CD4-positive, alpha-beta T cell (primary cell): ENCODE measurements at regions not wholly inside any gene's neighbourhood (a gene's known extent, or its start where the extent isn't known, plus 50 kb on each side); places are given as distances from the start of the nearest gene placed in this dataset.

Source experiments
- ATAC-seq: fragments of 200-7000 bp; cut with Tn5 transposase; one replicate; pipeline ENCODE4 v1.10.0; 2022; ENCODE audit warnings: mild to moderate bottlenecking; ENCODE audit not compliant: poor library complexity
- CTCF ChIA-PET: fragments of 350-600 bp; sonication (Branson Sonifier 250); formaldehyde crosslinking; loops from one replicate; lab custom pipeline; 2021; ENCODE audit warnings: antibody characterized with exemption, inconsistent platforms; lab: Charles Lee
- POLR2A ChIA-PET: fragments of 350-600 bp; sonication (Branson Sonifier 250); formaldehyde crosslinking; loops from one replicate; lab custom pipeline; 2021; ENCODE audit warnings: antibody characterized with exemption, inconsistent platforms; lab: Charles Lee
- DNase-seq, 14 experiments: peaks; one replicate each; pipeline ENCODE4 v3.0.0-alpha.2; 2013 to 2020; ENCODE audit warnings: mixed read lengths in 2 of 14
- H3K27ac ChIP-seq, 2 donors: one replicate each; pipeline versions ENCODE4 v1.5.1 to v1.7.0; 2013; ENCODE audit warnings: low read length in 2 of 2, low read depth in 1 of 2, mild to moderate bottlenecking in 1 of 2
- H3K27me3 ChIP-seq, 2 experiments: 1 replicate in 1 of 2; 2 replicates in 1 of 2; pipeline versions ENCODE4 v1.6.1 to v1.7.0; 2013; ENCODE audit warnings: low read length in 2 of 2, control low read depth in 1 of 2, mild to moderate bottlenecking in 1 of 2, moderate library complexity in 1 of 2; ENCODE audit not compliant: insufficient read depth in 2 of 2, control insufficient read depth in 1 of 2
- H3K36me3 ChIP-seq: one replicate; pipeline ENCODE4 v1.6.1; 2013; ENCODE audit warnings: low read length, control low read depth; ENCODE audit not compliant: insufficient read depth
- H3K4me1 ChIP-seq: one replicate; pipeline ENCODE4 v1.6.1; 2013; ENCODE audit warnings: low read length, control low read depth; ENCODE audit not compliant: insufficient read depth
- H3K4me3 ChIP-seq: one replicate; pipeline ENCODE4 v1.5.1; 2013; ENCODE audit warnings: mild to moderate bottlenecking, low read length, moderate library complexity
- H3K9me3 ChIP-seq, 2 experiments: 1 replicate in 1 of 2; 2 replicates in 1 of 2; pipeline versions ENCODE4 v1.6.1 to v1.7.0; 2013; ENCODE audit warnings: low read length in 2 of 2, mild to moderate bottlenecking in 2 of 2, control low read depth in 1 of 2, moderate library complexity in 1 of 2; ENCODE audit not compliant: control insufficient read depth in 1 of 2, insufficient read depth in 1 of 2
- H3K27ac Mint-ChIP-seq: one replicate; pipeline ENCODE4 v1.8.0; 2020; ENCODE audit warnings: mixed read lengths
- H3K27me3 Mint-ChIP-seq: one replicate; pipeline ENCODE4 v1.8.0; 2021; ENCODE audit warnings: mixed read lengths
- H3K36me3 Mint-ChIP-seq: one replicate; pipeline ENCODE4 v1.8.0; 2021; ENCODE audit warnings: low read depth, mixed read lengths
- H3K4me1 Mint-ChIP-seq: one replicate; pipeline ENCODE4 v1.8.0; 2021; ENCODE audit warnings: low read depth, mixed read lengths
- H3K4me3 Mint-ChIP-seq: one replicate; pipeline ENCODE4 v1.8.0; 2020; ENCODE audit warnings: mild to moderate bottlenecking, mixed read lengths
- H3K9me3 Mint-ChIP-seq: one replicate; pipeline ENCODE4 v1.8.0; 2020; ENCODE audit warnings: mixed read lengths
- CTCF ChIP-seq: fragments of 200-600 bp; IDR thresholded peaks from one replicate; pipeline ENCODE4 v1.8.0; 2022; ENCODE audit warnings: antibody characterized with exemption, mild to moderate bottlenecking
- intact Hi-C, 2 experiments: fragments of 100-400 bp; cut with DNase I in 1 of 2; cut with micrococcal nuclease in 1 of 2; formaldehyde crosslinking; loops; one replicate each; pipeline versions ENCODE4 v1.15.1 to v1.9.0; 2023 to 2025; cut with DNase I, micrococcal nuclease

GRCh38 chr14:48991141-48991540 lies 595.0 kb downstream of the RPS29 start:
- no peaks in the 10 kb centered on the region for H3K4me1 ChIP-seq
- Mint-ChIP-seq H3K27ac (no peak overlapping the region), H3K4me1 (no peaks in the 10 kb centered on the region), H3K36me3 (no peaks in the 10 kb centered on the region), H3K27me3 (peaks cover 3% of the 10 kb centered on the region), H3K9me3 (no peaks in the 10 kb centered on the region), H3K4me3 (no peak overlapping the region)
- no peak for TF ChIP-seq CTCF
- no peaks in the 10 kb centered on the region for H3K27me3 ChIP-seq
- ATAC-seq (no peak), DNase-seq (no peak)
- no peak overlapping the region for H3K4me3 ChIP-seq
- no peaks in the 10 kb centered on the region for H3K36me3 ChIP-seq
- no peak overlapping the region for H3K27ac ChIP-seq
- no peaks in the 10 kb centered on the region for H3K9me3 ChIP-seq
- CTCF ChIA-PET, result no interaction called here
- intact Hi-C loops, result no loop called here
- POLR2A ChIA-PET, result no interaction called here

GRCh38 chr14:48983351-48983888 lies 602.8 kb downstream of the RPS29 start:
- no peaks in the 10 kb centered on the region for H3K4me1 ChIP-seq
- H3K27ac ChIP-seq, result no peak overlapping the region
- H3K36me3 ChIP-seq, result no peaks in the 10 kb centered on the region
- H3K4me3 Mint-ChIP-seq, result no peak overlapping the region
- no peak overlapping the region for H3K4me3 ChIP-seq
- no peaks in the 10 kb centered on the region for H3K9me3 Mint-ChIP-seq
- H3K27me3 ChIP-seq, result no peaks in the 10 kb centered on the region
- H3K4me1 Mint-ChIP-seq, result no peaks in the 10 kb centered on the region
- H3K27ac Mint-ChIP-seq, result no peak overlapping the region
- POLR2A ChIA-PET, result no interaction called here
- intact Hi-C loops, result no loop called here
- H3K27me3 Mint-ChIP-seq, result peaks cover 3% of the 10 kb centered on the region
- no peaks in the 10 kb centered on the region for H3K36me3 Mint-ChIP-seq
- H3K9me3 ChIP-seq, result no peaks in the 10 kb centered on the region
- DNase-seq (no peak), ATAC-seq (no peak)
- no peak for TF ChIP-seq CTCF
- CTCF ChIA-PET, result no interaction called here

- CTCF ChIA-PET, result no interaction called here
- no peak overlapping the region for H3K27ac Mint-ChIP-seq
- Histone ChIP-seq H3K27ac (no peak overlapping the region), H3K4me3 (no peak overlapping the region), H3K4me1 (no peaks in the 10 kb centered on the region), H3K9me3 (peaks cover 0 to 4% of the 10 kb centered on the region in 2 experiments), H3K36me3 (no peaks in the 10 kb centered on the region), H3K27me3 (no peaks in the 10 kb centered on the region)
- no peak for TF ChIP-seq CTCF
- POLR2A ChIA-PET, result no interaction called here
- no peaks in the 10 kb centered on the region for H3K9me3 Mint-ChIP-seq
- H3K27me3 Mint-ChIP-seq, result no peaks in the 10 kb centered on the region
- H3K4me3 Mint-ChIP-seq, result no peak overlapping the region
- DNase-seq (no peak), ATAC-seq (no peak)
- intact Hi-C loops, result no loop called here
- H3K4me1 Mint-ChIP-seq, result no peaks in the 10 kb centered on the region
- no peaks in the 10 kb centered on the region for H3K36me3 Mint-ChIP-seq
Measured at GRCh38 chr14:48974994-48975393, 611.2 kb downstream of the RPS29 start.
